Neuronal stem cell (in vitro differentiated cells): ENCODE measurements at regions not wholly inside any gene's neighbourhood (a gene's known extent, or its start where the extent isn't known, plus 50 kb on each side); places are given as distances from the start of the nearest gene placed in this dataset.

ENCODE experiments used
- DNase-seq: peaks from one replicate; pipeline ENCODE4 v3.0.0-alpha.2; 2013; ENCODE audit warnings: low spot score
- H2AFZ ChIP-seq: one replicate; pipeline ENCODE4 v1.6.1; 2013; ENCODE audit warnings: mild to moderate bottlenecking, low read length, inconsistent platforms
- H2AK5ac ChIP-seq: 2 replicates; pipeline ENCODE4 v1.6.1; 2013; ENCODE audit warnings: low read depth, mild to moderate bottlenecking, inconsistent platforms, low read length, moderate library complexity, mixed read lengths
- H2BK120ac ChIP-seq: 2 replicates; pipeline ENCODE4 v1.6.1; 2013; ENCODE audit warnings: low read depth, mild to moderate bottlenecking, inconsistent platforms, low read length, moderate library complexity, mixed read lengths
- H2BK12ac ChIP-seq: one replicate; pipeline ENCODE4 v1.6.1; 2013; ENCODE audit warnings: low read length, inconsistent platforms
- H2BK15ac ChIP-seq: 2 replicates; pipeline ENCODE4 v1.6.1; 2013; ENCODE audit warnings: mild to moderate bottlenecking, low read length, inconsistent platforms, mixed read lengths
- H2BK5ac ChIP-seq: one replicate; pipeline ENCODE4 v1.6.1; 2013; ENCODE audit warnings: inconsistent platforms, mild to moderate bottlenecking, low read length, moderate library complexity
- H3K14ac ChIP-seq: one replicate; pipeline ENCODE4 v1.6.1; 2013; ENCODE audit warnings: low read length, inconsistent platforms
- H3K18ac ChIP-seq: 2 replicates; pipeline ENCODE4 v1.6.1; 2013; ENCODE audit warnings: low read length, inconsistent platforms
- H3K23ac ChIP-seq: 2 replicates; pipeline ENCODE4 v1.6.1; 2013; ENCODE audit warnings: low read depth, mild to moderate bottlenecking, mixed read lengths, low read length, inconsistent platforms; ENCODE audit not compliant: poor library complexity
- H3K27ac ChIP-seq: replicated peaks from 3 replicates; pipeline ENCODE4 v1.5.1; 2013; ENCODE audit warnings: low read length, inconsistent platforms
- H3K27me3 ChIP-seq, 3 experiments: 2 replicates each; pipeline ENCODE4 v1.6.1; 2013; ENCODE audit warnings: low read length in 3 of 3, mild to moderate bottlenecking in 2 of 3, inconsistent platforms in 1 of 3, low read depth in 1 of 3, mixed read lengths in 1 of 3, moderate library complexity in 1 of 3; ENCODE audit not compliant: control insufficient read depth in 3 of 3, insufficient read depth in 3 of 3
- H3K36me3 ChIP-seq, 2 donors: replicated peaks in 1 of 2; 2 replicates each; pipeline ENCODE4 v1.6.1; 2013; ENCODE audit warnings: low read length in 2 of 2; ENCODE audit not compliant: control insufficient read depth in 2 of 2, insufficient read depth in 2 of 2
- H3K4ac ChIP-seq: 2 replicates; pipeline ENCODE4 v1.6.1; 2013; ENCODE audit warnings: inconsistent platforms, mild to moderate bottlenecking, low read length, moderate library complexity
- H3K4me1 ChIP-seq, 2 donors: 1 replicate in 1 of 2; 2 replicates in 1 of 2; pipeline ENCODE4 v1.6.1; 2013; ENCODE audit warnings: low read length in 2 of 2, low read depth in 1 of 2; ENCODE audit not compliant: control insufficient read depth in 2 of 2, insufficient read depth in 1 of 2
- H3K4me2 ChIP-seq: one replicate; pipeline ENCODE4 v1.6.1; 2013; ENCODE audit warnings: mild to moderate bottlenecking, low read length, inconsistent platforms; ENCODE audit not compliant: insufficient read depth, poor library complexity, severe bottlenecking
- H3K4me3 ChIP-seq, 2 donors: 2 replicates each; pipeline ENCODE4 v1.5.1; 2013; ENCODE audit warnings: low read length in 2 of 2, mild to moderate bottlenecking in 2 of 2, inconsistent platforms in 1 of 2, moderate library complexity in 1 of 2
- H3K79me1 ChIP-seq: one replicate; pipeline ENCODE4 v1.6.1; 2013; ENCODE audit warnings: low read depth, mild to moderate bottlenecking, inconsistent platforms, low read length, moderate library complexity
- H3K9ac ChIP-seq: one replicate; pipeline ENCODE4 v1.6.1; 2013; ENCODE audit warnings: mild to moderate bottlenecking, low read depth, low read length, inconsistent platforms; ENCODE audit not compliant: poor library complexity
- H3K9me3 ChIP-seq, 2 donors: replicated peaks in 1 of 2; 2 replicates each; pipeline versions ENCODE3 to v1.6.1; 2013; ENCODE audit warnings: low read length in 2 of 2, mild to moderate bottlenecking in 2 of 2, inconsistent platforms in 1 of 2, low read depth in 1 of 2, mixed read lengths in 1 of 2, moderate library complexity in 1 of 2; ENCODE audit not compliant: control insufficient read depth in 2 of 2, insufficient read depth in 1 of 2
- H4K8ac ChIP-seq: one replicate; pipeline ENCODE4 v1.6.1; 2013; ENCODE audit warnings: low read depth, mild to moderate bottlenecking, inconsistent platforms, low read length, moderate library complexity
- H4K91ac ChIP-seq: one replicate; pipeline ENCODE4 v1.6.1; 2013; ENCODE audit warnings: low read length, low read depth, mild to moderate bottlenecking, inconsistent platforms; ENCODE audit not compliant: poor library complexity
- WGBS, 2 donors: extraction: QIAGEN DNeasy Blood & Tissue Kit; methylation state at CpG; one replicate each; pipeline ENCODE4 v1.1.7; 2013; ENCODE audit warnings: missing lambda C conversion rate in 2 of 2, mixed read lengths in 1 of 2; ENCODE audit not compliant: insufficient read length in 2 of 2, insufficient replicate concordance in 1 of 2; ENCODE audit errors: extremely low coverage in 2 of 2; 5-methylcytosine and 5-hydroxymethylcytosine counted together

DNA sequence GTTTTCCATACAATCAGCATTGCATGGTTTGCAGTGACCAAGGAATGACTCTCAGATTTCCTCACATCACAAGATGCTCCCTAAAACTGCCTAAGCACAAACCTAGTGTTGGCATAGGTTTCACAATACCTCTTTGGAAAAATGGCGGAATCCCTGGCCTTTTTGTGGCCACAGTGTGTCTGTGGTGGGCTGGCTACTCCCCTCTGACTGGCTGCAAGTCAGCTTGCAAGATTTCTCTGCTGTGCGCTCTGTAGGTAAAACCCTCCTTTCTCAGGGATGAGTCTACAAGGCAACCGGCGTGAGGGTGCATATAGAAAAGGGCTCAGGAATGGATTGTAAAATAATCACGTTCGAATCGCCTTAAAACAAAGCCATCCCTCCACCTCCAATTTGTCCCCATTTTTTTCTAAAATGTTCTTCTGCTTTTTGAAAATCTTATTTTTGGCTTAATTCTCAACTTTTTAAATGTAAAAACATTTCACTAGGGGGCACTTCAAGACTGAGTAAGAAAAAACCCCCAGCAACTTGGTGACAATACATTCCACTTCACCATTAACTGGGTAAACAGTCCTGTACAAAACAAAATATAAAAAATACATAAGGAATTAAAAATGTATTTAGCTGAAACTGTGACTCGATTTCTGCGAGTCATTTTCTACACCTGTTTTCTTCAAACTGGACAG is 235.6 kb downstream of the STIM2 start:
- Histone ChIP-seq H3K14ac (no peak overlapping the region), H3K4me3 (no peak overlapping the region), H3K27me3 (no peaks in the 10 kb centered on the region), H3K4ac (no peak overlapping the region), H3K23ac (no peak overlapping the region), H2AFZ (peak overlapping the region; percentile 52), H3K4me1 (peaks cover 0 to 7% of the 10 kb centered on the region in 2 donors), H2BK12ac (no peak overlapping the region), H3K9me3 (no peaks in the 10 kb centered on the region), H2AK5ac (no peak overlapping the region), H2BK120ac (no peak overlapping the region), H3K27ac (no peak overlapping the region), H3K4me2 (no peak overlapping the region), H3K79me1 (no peaks in the 10 kb centered on the region), H2BK5ac (no peak overlapping the region), H3K9ac (no peak overlapping the region), H3K36me3 (no peaks in the 10 kb centered on the region), H2BK15ac (no peak overlapping the region), H3K18ac (peak overlapping the region; percentile 32), H4K91ac (no peak overlapping the region), H4K8ac (no peak overlapping the region)
- no peak for DNase-seq
- WGBS, 2 donors: no CpG with 5 or more reads among the region's 9 CpGs

DNA sequence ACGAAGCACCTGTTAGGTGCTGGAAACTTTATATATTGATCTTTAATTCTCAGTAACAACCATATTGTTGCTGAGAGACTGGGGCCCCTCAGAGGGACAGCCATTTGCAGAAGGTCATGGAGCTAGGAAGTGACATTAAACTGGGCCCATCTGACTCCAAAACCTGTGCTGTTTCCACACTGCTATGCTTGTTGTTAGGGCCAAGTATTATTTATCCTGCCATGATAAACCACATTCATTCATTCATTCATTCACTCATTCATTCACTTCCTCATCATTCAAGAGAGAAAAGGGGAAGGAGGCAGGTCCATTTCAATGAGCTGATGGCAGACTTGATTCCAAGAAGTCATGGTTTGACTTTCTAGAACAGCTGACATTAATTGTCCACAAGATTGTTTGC is 237.4 kb downstream of the STIM2 start:
- Histone ChIP-seq H3K79me1 (no peaks in the 10 kb centered on the region), H2BK120ac (no peak overlapping the region), H4K91ac (no peak overlapping the region), H2AFZ (no peak overlapping the region), H2BK5ac (no peak overlapping the region), H2AK5ac (no peak overlapping the region), H3K4me1 (peaks cover 6% of the 10 kb centered on the region in 2 donors), H3K18ac (no peak overlapping the region), H4K8ac (no peak overlapping the region), H3K23ac (no peak overlapping the region), H3K36me3 (no peaks in the 10 kb centered on the region), H3K4me2 (no peak overlapping the region), H2BK12ac (no peak overlapping the region), H3K14ac (no peak overlapping the region), H3K9ac (no peak overlapping the region), H3K9me3 (no peaks in the 10 kb centered on the region), H3K4me3 (no peak overlapping the region), H2BK15ac (no peak overlapping the region), H3K27ac (no peak overlapping the region), H3K27me3 (no peaks in the 10 kb centered on the region), H3K4ac (no peak overlapping the region)
- no peak for DNase-seq
- WGBS, 2 donors: no CpG with 5 or more reads among the region's 1 CpG

DNA sequence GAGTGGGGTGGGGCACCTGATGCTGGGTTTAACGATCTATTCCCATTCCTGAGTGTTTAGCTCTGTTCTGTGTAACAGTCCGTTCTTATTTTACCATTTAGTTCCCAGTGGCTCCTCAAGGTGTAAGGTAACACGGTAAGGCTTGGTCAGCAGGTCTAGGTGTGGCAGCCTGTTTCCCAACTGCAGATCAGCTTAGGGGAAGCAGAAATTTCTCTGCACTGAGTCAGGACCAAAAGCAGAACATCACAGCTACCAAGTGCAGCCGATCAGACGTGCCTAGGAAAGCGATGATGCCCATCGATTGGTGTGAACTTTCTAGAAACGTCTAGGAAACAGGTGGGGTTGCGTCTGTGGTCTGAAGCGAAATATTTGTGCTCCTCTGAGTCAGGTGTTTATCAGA is 240.1 kb downstream of the STIM2 start:
- H3K36me3 ChIP-seq: no peaks in the 10 kb centered on the region
- no peak overlapping the region for H2BK120ac ChIP-seq
- H2BK15ac ChIP-seq: no peak overlapping the region
- H2BK12ac ChIP-seq: no peak overlapping the region
- no peak overlapping the region for H3K27ac ChIP-seq
- no peaks in the 10 kb centered on the region for H3K9me3 ChIP-seq
- H2AFZ ChIP-seq: no peak overlapping the region
- no peak overlapping the region for H3K4me2 ChIP-seq
- no peak overlapping the region for H3K18ac ChIP-seq
- no peaks in the 10 kb centered on the region for H3K27me3 ChIP-seq
- no peak overlapping the region for H3K23ac ChIP-seq
- no CpG with 5 or more reads among the region's 10 CpGs for WGBS, 2 donors
- no peak overlapping the region for H2BK5ac ChIP-seq
- no peak overlapping the region for H3K4me3 ChIP-seq
- H3K9ac ChIP-seq: no peak overlapping the region
- no peak overlapping the region for H3K4ac ChIP-seq
- H3K14ac ChIP-seq: no peak overlapping the region
- H4K8ac ChIP-seq: no peak overlapping the region
- peaks cover 6% of the 10 kb centered on the region in 2 donors for H3K4me1 ChIP-seq
- H3K79me1 ChIP-seq: no peaks in the 10 kb centered on the region
- no peak overlapping the region for H4K91ac ChIP-seq
- no peak for DNase-seq
- H2AK5ac ChIP-seq: no peak overlapping the region

DNA sequence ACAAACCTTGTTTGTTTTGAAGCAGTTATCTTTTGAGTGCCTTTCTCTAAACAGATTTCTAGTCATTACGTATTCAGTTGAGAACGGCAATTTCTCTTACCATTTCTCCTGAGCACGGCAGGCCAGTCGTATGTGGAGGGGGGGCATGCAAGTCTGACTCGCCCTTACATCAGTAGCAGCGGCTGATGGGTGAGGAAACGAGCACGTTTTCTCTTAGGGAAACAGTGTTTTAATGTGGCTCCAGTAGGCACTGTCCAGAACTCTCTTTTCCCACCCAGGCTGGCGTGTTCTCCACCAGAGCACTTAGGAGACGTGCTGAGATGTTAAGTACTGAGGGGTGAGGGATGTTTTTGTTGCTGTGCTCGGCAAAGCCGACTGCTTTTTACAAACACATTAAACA is 240.5 kb downstream of the STIM2 start:
- no peak for DNase-seq
- Histone ChIP-seq H3K27ac (no peak overlapping the region), H2AFZ (no peak overlapping the region), H3K4me3 (no peak overlapping the region), H3K36me3 (no peaks in the 10 kb centered on the region), H3K9ac (no peak overlapping the region), H2BK120ac (no peak overlapping the region), H3K18ac (no peak overlapping the region), H3K23ac (no peak overlapping the region), H3K27me3 (no peaks in the 10 kb centered on the region), H3K4ac (no peak overlapping the region), H2BK5ac (no peak overlapping the region), H3K4me1 (peaks cover 4 to 6% of the 10 kb centered on the region in 2 donors), H3K14ac (no peak overlapping the region), H4K91ac (no peak overlapping the region), H2BK12ac (no peak overlapping the region), H3K79me1 (no peaks in the 10 kb centered on the region), H4K8ac (no peak overlapping the region), H2AK5ac (no peak overlapping the region), H3K9me3 (no peaks in the 10 kb centered on the region), H2BK15ac (no peak overlapping the region), H3K4me2 (no peak overlapping the region)
- no CpG with 5 or more reads among the region's 12 CpGs for WGBS, 2 donors
